GM12891 (cell line): ENCODE measurements at regions not wholly inside any gene's neighbourhood (a gene's known extent, or its start where the extent isn't known, plus 50 kb on each side); places are given as distances from the start of the nearest gene placed in this dataset.

Experiments
- PAX5 ChIP-seq: IDR thresholded peaks from 2 replicates; pipeline ENCODE4 v1.6.1; 2011; ENCODE audit warnings: low read length, moderate library complexity, mild to moderate bottlenecking; ENCODE audit not compliant: insufficient read depth, severe bottlenecking
- POLR2A ChIP-seq: IDR thresholded peaks from 2 replicates; pipeline ENCODE4 v1.6.1; 2011; ENCODE audit warnings: low read depth, low read length, control low read depth
- POLR2AphosphoS5 ChIP-seq: IDR thresholded peaks from 2 replicates; pipeline ENCODE4 v1.6.1; 2011; ENCODE audit warnings: low read depth, low read length, control low read depth
- POU2F2 ChIP-seq: IDR thresholded peaks from 2 replicates; pipeline ENCODE4 v1.6.1; 2011; ENCODE audit warnings: low read depth, mild to moderate bottlenecking, control low read depth, low read length, moderate library complexity
- TAF1 ChIP-seq: IDR thresholded peaks from 2 replicates; pipeline ENCODE4 v1.6.1; 2011; ENCODE audit warnings: low read depth, low read length, control low read depth

DNA sequence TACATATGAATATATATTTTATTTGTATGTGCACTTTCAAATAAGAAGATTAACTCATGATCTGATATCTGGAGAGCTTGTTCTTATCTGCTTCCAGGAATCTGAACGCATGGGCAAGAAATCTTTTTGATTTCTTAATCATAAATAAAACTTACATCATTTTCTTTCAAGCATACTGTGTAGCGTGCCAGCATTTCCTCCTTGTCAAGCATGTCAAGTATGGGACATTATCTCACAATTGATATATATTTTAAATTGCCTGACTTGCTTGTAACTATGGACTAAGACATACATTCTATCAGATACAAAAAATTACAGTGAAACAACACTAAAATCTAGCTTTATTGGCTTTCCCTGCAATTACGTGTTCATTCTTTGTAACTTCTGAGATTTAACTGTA, 1128.2 kb downstream of the PLA2G4A start:
- no peak for TF ChIP-seq TAF1
- TF ChIP-seq POLR2A: no peak
- TF ChIP-seq PAX5: no peak
- no peak for TF ChIP-seq POU2F2
- TF ChIP-seq POLR2AphosphoS5: no peak
